ENCODE measurements at regions not wholly inside any gene's neighbourhood (a gene's known extent, or its start where the extent isn't known, plus 50 kb on each side); places are given as distances from the start of the nearest gene placed in this dataset.

DNA sequence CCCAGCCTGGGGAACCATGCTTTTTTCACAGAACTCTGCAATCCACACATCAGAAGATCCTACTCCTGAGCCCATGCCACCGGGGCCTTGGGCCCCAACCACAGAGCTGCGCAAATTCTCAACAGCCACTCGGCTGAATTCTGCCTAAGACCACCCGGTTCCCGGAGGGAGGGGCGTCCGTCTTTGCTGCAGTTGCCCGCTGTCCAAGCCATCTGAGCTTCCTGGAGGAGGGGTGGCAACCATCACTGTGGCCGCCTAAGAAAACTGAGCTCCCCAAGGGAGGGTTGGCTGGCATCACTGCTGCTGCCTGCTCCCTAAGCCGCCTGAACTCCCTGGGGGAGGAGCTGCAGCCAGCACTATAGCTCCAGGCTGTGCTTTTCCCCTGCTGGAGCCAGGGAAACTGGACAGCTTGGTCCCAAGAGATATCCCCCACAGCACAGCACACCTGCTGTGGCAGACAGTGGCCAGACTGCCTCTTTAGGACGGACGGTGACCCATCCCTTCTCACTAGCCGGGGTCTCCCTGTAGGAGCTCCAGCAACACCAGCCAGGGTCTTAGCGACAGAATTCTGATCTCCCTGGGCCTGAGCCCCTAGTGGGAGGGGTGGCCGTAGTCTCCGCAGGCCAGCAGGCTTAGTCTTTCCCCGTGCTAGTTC is 1411.6 kb upstream of the CDH2 start:
- Histone ChIP-seq H3K27ac (ENCODE audit: low read length) (no peak overlapping the region), H3K4me3 (ENCODE audit: low read depth in 2 of 2, low read length in 2 of 2) (no peak overlapping the region), H3K9me3 (ENCODE audit: control insufficient read depth, insufficient read depth, low read depth, low read length) (no peaks in the 10 kb centered on the region), H3K36me3 (ENCODE audit: control insufficient read depth, insufficient read depth, low read length) (no peaks in the 10 kb centered on the region), H3K4me1 (ENCODE audit: control insufficient read depth, insufficient read depth, low read length) (no peaks in the 10 kb centered on the region), H3K27me3 (ENCODE audit: control insufficient read depth, insufficient read depth, low read length) (no peaks in the 10 kb centered on the region)
- ChIA-PET CTCF (no interaction called here), POLR2A (no interaction called here)
- intact Hi-C loops (cut with micrococcal nuclease; ENCODE audit: unreplicated experiment), result no loop called here
- no TSS peak for BruUV-seq (replicated peaks)
- in situ Hi-C loops (cut with HindIII; ENCODE audit: low pct_unique_long_range_greater_than_20kb, low sequenced_read_pairs), result no loop called here
- TF ChIP-seq TCF7L2 (IDR thresholded peaks at IDR 0.05; ENCODE audit: low read depth, low read length) (no peak), POLR2AphosphoS5 (IDR thresholded peaks at IDR 0.05; ENCODE audit: low read depth, low read length) (no peak)
- ATAC-seq, result no peak
- no peak for DNase-seq (ENCODE audit: low read depth, low spot score)

DNA sequence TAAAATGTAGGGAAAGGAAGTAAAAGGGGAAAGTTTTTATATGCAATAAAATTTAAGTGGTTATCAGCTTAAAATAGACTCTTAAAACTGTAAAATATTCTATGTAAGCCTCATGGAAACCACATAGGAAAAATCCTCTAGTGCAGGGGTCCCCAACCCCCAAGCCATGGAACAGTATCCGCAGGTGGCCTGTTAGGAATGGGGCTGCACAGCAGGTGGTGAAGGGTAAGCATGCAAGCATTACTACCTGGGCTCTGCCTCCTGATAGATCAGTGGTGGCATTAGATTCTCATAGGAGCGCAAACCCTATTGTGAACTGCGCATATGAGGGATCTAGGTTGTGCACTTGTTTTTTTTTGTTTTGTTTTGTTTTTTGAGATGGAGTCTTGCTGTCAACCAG is 1409.3 kb upstream of the CDH2 start:
- no peaks in the 10 kb centered on the region for H3K27me3 ChIP-seq (ENCODE audit: control insufficient read depth, insufficient read depth, low read length)
- no peak for TF ChIP-seq TCF7L2 (IDR thresholded peaks at IDR 0.05; ENCODE audit: low read depth, low read length)
- TF ChIP-seq, protein P1, sequence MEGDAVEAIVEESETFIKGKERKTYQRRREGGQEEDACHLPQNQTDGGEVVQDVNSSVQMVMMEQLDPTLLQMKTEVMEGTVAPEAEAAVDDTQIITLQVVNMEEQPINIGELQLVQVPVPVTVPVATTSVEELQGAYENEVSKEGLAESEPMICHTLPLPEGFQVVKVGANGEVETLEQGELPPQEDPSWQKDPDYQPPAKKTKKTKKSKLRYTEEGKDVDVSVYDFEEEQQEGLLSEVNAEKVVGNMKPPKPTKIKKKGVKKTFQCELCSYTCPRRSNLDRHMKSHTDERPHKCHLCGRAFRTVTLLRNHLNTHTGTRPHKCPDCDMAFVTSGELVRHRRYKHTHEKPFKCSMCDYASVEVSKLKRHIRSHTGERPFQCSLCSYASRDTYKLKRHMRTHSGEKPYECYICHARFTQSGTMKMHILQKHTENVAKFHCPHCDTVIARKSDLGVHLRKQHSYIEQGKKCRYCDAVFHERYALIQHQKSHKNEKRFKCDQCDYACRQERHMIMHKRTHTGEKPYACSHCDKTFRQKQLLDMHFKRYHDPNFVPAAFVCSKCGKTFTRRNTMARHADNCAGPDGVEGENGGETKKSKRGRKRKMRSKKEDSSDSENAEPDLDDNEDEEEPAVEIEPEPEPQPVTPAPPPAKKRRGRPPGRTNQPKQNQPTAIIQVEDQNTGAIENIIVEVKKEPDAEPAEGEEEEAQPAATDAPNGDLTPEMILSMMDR (IDR thresholded peaks at IDR 0.05), result no peak
- no peak for TF ChIP-seq SIN3A (IDR thresholded peaks at IDR 0.05; ENCODE audit: borderline replicate concordance, insufficient read depth, low read depth, low read length)
- TF ChIP-seq, protein P2, sequence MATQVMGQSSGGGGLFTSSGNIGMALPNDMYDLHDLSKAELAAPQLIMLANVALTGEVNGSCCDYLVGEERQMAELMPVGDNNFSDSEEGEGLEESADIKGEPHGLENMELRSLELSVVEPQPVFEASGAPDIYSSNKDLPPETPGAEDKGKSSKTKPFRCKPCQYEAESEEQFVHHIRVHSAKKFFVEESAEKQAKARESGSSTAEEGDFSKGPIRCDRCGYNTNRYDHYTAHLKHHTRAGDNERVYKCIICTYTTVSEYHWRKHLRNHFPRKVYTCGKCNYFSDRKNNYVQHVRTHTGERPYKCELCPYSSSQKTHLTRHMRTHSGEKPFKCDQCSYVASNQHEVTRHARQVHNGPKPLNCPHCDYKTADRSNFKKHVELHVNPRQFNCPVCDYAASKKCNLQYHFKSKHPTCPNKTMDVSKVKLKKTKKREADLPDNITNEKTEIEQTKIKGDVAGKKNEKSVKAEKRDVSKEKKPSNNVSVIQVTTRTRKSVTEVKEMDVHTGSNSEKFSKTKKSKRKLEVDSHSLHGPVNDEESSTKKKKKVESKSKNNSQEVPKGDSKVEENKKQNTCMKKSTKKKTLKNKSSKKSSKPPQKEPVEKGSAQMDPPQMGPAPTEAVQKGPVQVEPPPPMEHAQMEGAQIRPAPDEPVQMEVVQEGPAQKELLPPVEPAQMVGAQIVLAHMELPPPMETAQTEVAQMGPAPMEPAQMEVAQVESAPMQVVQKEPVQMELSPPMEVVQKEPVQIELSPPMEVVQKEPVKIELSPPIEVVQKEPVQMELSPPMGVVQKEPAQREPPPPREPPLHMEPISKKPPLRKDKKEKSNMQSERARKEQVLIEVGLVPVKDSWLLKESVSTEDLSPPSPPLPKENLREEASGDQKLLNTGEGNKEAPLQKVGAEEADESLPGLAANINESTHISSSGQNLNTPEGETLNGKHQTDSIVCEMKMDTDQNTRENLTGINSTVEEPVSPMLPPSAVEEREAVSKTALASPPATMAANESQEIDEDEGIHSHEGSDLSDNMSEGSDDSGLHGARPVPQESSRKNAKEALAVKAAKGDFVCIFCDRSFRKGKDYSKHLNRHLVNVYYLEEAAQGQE (IDR thresholded peaks at IDR 0.05; ENCODE audit: insufficient read depth in 1 of 2, low read depth in 2 of 2, low read length in 1 of 2), result no peak
- TF ChIP-seq POLR2AphosphoS5 (IDR thresholded peaks at IDR 0.05; ENCODE audit: low read depth, low read length), result no peak
- in situ Hi-C loops (cut with HindIII; ENCODE audit: low pct_unique_long_range_greater_than_20kb, low sequenced_read_pairs), result no loop called here
- no peak overlapping the region for H3K27ac ChIP-seq (ENCODE audit: low read length)
- intact Hi-C loops (cut with micrococcal nuclease; ENCODE audit: unreplicated experiment), result no loop called here
- no TSS peak for BruUV-seq (replicated peaks)
- CTCF ChIA-PET, result no interaction called here
- no peaks in the 10 kb centered on the region for H3K4me1 ChIP-seq (ENCODE audit: control insufficient read depth, insufficient read depth, low read length)
- DNase-seq (ENCODE audit: low read depth, low spot score) (no peak), ATAC-seq (no peak)
- no peak overlapping the region for H3K4me3 ChIP-seq (ENCODE audit: low read depth in 2 of 2, low read length in 2 of 2)
- POLR2A ChIA-PET, result no interaction called here
- H3K36me3 ChIP-seq (ENCODE audit: control insufficient read depth, insufficient read depth, low read length), result no peaks in the 10 kb centered on the region
- H3K9me3 ChIP-seq (ENCODE audit: control insufficient read depth, insufficient read depth, low read depth, low read length), result no peaks in the 10 kb centered on the region

DNA sequence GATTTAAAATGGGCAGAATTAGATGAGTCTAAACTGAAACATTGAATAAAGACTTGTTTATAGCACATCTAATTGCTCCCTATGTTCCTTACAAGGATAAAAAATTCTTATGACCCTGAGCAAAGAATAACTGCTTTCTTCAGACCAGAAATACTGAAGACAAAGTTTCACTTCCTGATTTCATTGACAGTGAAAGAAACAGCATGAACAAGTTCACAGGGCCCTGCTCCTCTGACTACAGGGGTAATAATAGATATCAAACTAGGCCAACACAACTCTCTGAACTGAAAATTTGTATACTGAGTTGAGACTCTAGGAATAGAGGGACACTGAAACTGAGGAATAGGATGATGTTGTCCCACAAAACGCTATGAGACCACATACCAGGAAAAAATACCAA is 1383.3 kb upstream of the CDH2 start:
- intact Hi-C loops (cut with micrococcal nuclease; ENCODE audit: unreplicated experiment), result no loop called here
- no peak for ATAC-seq
- no peaks in the 10 kb centered on the region for H3K4me1 ChIP-seq (ENCODE audit: control insufficient read depth, insufficient read depth, low read length)
- H3K36me3 ChIP-seq (ENCODE audit: control insufficient read depth, insufficient read depth, low read length), result no peaks in the 10 kb centered on the region
- no peaks in the 10 kb centered on the region for H3K9me3 ChIP-seq (ENCODE audit: control insufficient read depth, insufficient read depth, low read depth, low read length)
- POLR2A ChIA-PET, result no interaction called here
- no peaks in the 10 kb centered on the region for H3K27me3 ChIP-seq (ENCODE audit: control insufficient read depth, insufficient read depth, low read length)
- CTCF ChIA-PET, result no interaction called here
- in situ Hi-C loops (cut with HindIII; ENCODE audit: low pct_unique_long_range_greater_than_20kb, low sequenced_read_pairs), result no loop called here
- no peak for TF ChIP-seq TCF7L2 (IDR thresholded peaks at IDR 0.05; ENCODE audit: low read depth, low read length)
- TF ChIP-seq, protein P2 (IDR thresholded peaks at IDR 0.05; ENCODE audit: insufficient read depth in 1 of 2, low read depth in 2 of 2, low read length in 1 of 2), result no peak
- TF ChIP-seq POLR2AphosphoS5 (IDR thresholded peaks at IDR 0.05; ENCODE audit: low read depth, low read length), result no peak
- TF ChIP-seq SIN3A (IDR thresholded peaks at IDR 0.05; ENCODE audit: borderline replicate concordance, insufficient read depth, low read depth, low read length), result no peak
- TF ChIP-seq, protein P1 (IDR thresholded peaks at IDR 0.05), result no peak
- DNase-seq (ENCODE audit: low read depth, low spot score), result no peak
- BruUV-seq (replicated peaks), result no TSS peak
- no peak overlapping the region for H3K4me3 ChIP-seq (ENCODE audit: low read depth in 2 of 2, low read length in 2 of 2)
- H3K27ac ChIP-seq (ENCODE audit: low read length), result no peak overlapping the region

Data from Panc1 (cell line).